Upper lobe of left lung (tissue), 6 donors: ENCODE measurements at regions not wholly inside any gene's neighbourhood (a gene's known extent, or its start where the extent isn't known, plus 50 kb on each side); places are given as distances from the start of the nearest gene placed in this dataset.

Experiments
- ATAC-seq, 2 donors: fragments of 200-7000 bp; cut with Tn5 transposase; one replicate each; pipeline ENCODE4 v1.9.1; 2022; ENCODE audit warnings: mild to moderate bottlenecking in 2 of 2, moderate library complexity in 2 of 2; ENCODE audit not compliant: low FRiP score in 2 of 2
- DNase-seq, 2 donors: peaks; one replicate each; pipeline ENCODE4 v3.0.0-alpha.2; 2019 to 2020
- H3K27ac ChIP-seq, 4 donors: fragments of 200-600 bp; sonication (generic); one replicate each; pipeline ENCODE4 v1.5.1; 2016 to 2019
- H3K27me3 ChIP-seq, 4 donors: fragments of 200-600 bp; sonication (generic); one replicate each; pipeline ENCODE4 v1.5.1; 2017 to 2019
- H3K36me3 ChIP-seq, 4 donors: fragments of 200-600 bp; sonication (generic); one replicate each; pipeline ENCODE4 v1.5.1; 2016 to 2019
- H3K4me1 ChIP-seq, 4 donors: fragments of 200-600 bp; sonication (generic); one replicate each; pipeline ENCODE4 v1.5.1; 2018 to 2019
- H3K4me3 ChIP-seq, 4 donors: fragments of 200-600 bp; sonication (generic); one replicate each; pipeline ENCODE4 v1.5.1; 2017 to 2019; ENCODE audit warnings: mild to moderate bottlenecking in 2 of 4, moderate library complexity in 1 of 4
- H3K9me3 ChIP-seq, 4 donors: fragments of 200-600 bp; sonication (generic); one replicate each; pipeline ENCODE4 v1.5.1; 2018 to 2019
- EP300 ChIP-seq, 4 donors: sonication (generic); formaldehyde crosslinking; IDR thresholded peaks; one replicate each; pipeline ENCODE4 v1.5.1; 2017; ENCODE audit warnings: antibody characterized with exemption in 4 of 4, control low read depth in 2 of 4
- POLR2A ChIP-seq, 4 donors: fragments of 450-650 bp; IDR thresholded peaks; one replicate each; pipeline ENCODE4 v1.5.1; 2016 to 2017; ENCODE audit warnings: antibody characterized with exemption in 4 of 4, mild to moderate bottlenecking in 2 of 4
- POLR2AphosphoS5 ChIP-seq, 2 donors: sonication (generic); formaldehyde crosslinking; IDR thresholded peaks; one replicate each; pipeline ENCODE4 v1.5.1; 2017; ENCODE audit warnings: antibody characterized with exemption in 2 of 2
- WGBS, 2 donors: methylation state at CpG; one replicate each; pipeline ENCODE4 v1.1.5; 2017 to 2018; 5-methylcytosine and 5-hydroxymethylcytosine counted together
- TF ChIP-seq, protein P1 (sequence below), 6 experiments: fragments of 450-650 bp in 4 of 6; fragments of 200-600 bp in 2 of 6; sonication (generic) in 2 of 6; IDR thresholded peaks; one replicate each; pipeline ENCODE4 v1.5.1; 2016 to 2019; ENCODE audit warnings: antibody characterized with exemption in 6 of 6
- donor health status: DM: no; HTN: no; CAD: no; lungs with moderate emphysema.
- donor health status: DM: no; HTN: yes; CAD: no; lungs with severe emphysema.

- Histone ChIP-seq H3K36me3 (no peaks in the 10 kb centered on the region), H3K27ac (no peak overlapping the region), H3K4me3 (no peak overlapping the region), H3K9me3 (peaks cover 0 to 5% (median 1%) of the 10 kb centered on the region in 4 donors), H3K27me3 (no peaks in the 10 kb centered on the region), H3K4me1 (no peaks in the 10 kb centered on the region)
- DNase-seq (no peak), ATAC-seq (no peak)
- 89 to 93% methylated on average over 1 of the region's 1 CpG for WGBS, 2 donors
- TF ChIP-seq POLR2AphosphoS5 (IDR thresholded peaks at IDR 0.05), result no peak
- no peak for TF ChIP-seq EP300 (IDR thresholded peaks at IDR 0.05)
- TF ChIP-seq POLR2A (IDR thresholded peaks at IDR 0.05), result no peak
- TF ChIP-seq, protein P1, sequence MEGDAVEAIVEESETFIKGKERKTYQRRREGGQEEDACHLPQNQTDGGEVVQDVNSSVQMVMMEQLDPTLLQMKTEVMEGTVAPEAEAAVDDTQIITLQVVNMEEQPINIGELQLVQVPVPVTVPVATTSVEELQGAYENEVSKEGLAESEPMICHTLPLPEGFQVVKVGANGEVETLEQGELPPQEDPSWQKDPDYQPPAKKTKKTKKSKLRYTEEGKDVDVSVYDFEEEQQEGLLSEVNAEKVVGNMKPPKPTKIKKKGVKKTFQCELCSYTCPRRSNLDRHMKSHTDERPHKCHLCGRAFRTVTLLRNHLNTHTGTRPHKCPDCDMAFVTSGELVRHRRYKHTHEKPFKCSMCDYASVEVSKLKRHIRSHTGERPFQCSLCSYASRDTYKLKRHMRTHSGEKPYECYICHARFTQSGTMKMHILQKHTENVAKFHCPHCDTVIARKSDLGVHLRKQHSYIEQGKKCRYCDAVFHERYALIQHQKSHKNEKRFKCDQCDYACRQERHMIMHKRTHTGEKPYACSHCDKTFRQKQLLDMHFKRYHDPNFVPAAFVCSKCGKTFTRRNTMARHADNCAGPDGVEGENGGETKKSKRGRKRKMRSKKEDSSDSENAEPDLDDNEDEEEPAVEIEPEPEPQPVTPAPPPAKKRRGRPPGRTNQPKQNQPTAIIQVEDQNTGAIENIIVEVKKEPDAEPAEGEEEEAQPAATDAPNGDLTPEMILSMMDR (IDR thresholded peaks at IDR 0.05), result no peak
Measured at GRCh38 chr18:64318547-64318946, 169.7 kb upstream of the LINC00305 start.

GRCh38 chr18:64311859-64312258, 163.0 kb upstream of the LINC00305 start:
- ATAC-seq, result no peak
- WGBS, 2 donors, result 56 to 58% methylated on average over 4 of the region's 4 CpGs

DNA sequence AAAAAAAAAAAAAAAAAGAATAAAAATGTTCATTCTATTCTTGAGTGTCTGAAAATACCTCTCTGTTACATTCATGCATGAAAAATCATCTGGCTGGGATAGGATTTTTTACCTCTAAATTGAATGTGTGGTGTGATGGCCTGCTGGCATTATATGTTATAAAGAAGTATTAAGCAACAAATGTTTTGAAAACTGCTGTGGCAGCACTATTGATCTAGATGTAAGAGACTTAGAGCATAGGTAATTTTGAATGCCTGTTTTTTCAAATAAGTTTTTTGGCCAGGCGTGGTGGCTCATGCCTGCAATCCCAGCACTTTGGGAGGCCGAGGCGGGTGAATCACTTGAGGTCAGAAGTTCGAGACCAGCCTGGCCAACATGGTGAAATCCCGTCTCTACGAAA, 147.0 kb upstream of the LINC00305 start:
- H3K4me1 ChIP-seq, result no peaks in the 10 kb centered on the region
- TF ChIP-seq POLR2A (IDR thresholded peaks at IDR 0.05), result no peak
- TF ChIP-seq POLR2AphosphoS5 (IDR thresholded peaks at IDR 0.05), result no peak
- TF ChIP-seq, protein P1 (IDR thresholded peaks at IDR 0.05), result no peak
- TF ChIP-seq EP300 (IDR thresholded peaks at IDR 0.05), result no peak
- H3K27me3 ChIP-seq, result no peaks in the 10 kb centered on the region
- H3K4me3 ChIP-seq, result no peak overlapping the region
- 92 to 95% methylated on average over 6 of the region's 6 CpGs for WGBS, 2 donors
- H3K36me3 ChIP-seq, result no peaks in the 10 kb centered on the region
- ATAC-seq, result no peak
- no peak for DNase-seq
- no peak overlapping the region for H3K27ac ChIP-seq
- no peaks in the 10 kb centered on the region for H3K9me3 ChIP-seq

More at GRCh38 chr18:64311859-64312258, 163.0 kb upstream of the LINC00305 start:
- Histone ChIP-seq H3K27me3 (no peaks in the 10 kb centered on the region), H3K4me1 (no peaks in the 10 kb centered on the region), H3K36me3 (no peaks in the 10 kb centered on the region), H3K9me3 (peaks cover 0 to 5% (median 0%) of the 10 kb centered on the region in 4 donors), H3K27ac (no peak overlapping the region), H3K4me3 (no peak overlapping the region)
- DNase-seq, result no peak
- TF ChIP-seq POLR2AphosphoS5 (IDR thresholded peaks at IDR 0.05) (no peak), POLR2A (IDR thresholded peaks at IDR 0.05) (no peak), EP300 (IDR thresholded peaks at IDR 0.05) (no peak)
- TF ChIP-seq, protein P1 (IDR thresholded peaks at IDR 0.05), result no peak

- Histone ChIP-seq H3K4me3 (no peak overlapping the region), H3K4me1 (no peaks in the 10 kb centered on the region), H3K9me3 (no peaks in the 10 kb centered on the region), H3K27me3 (no peaks in the 10 kb centered on the region), H3K27ac (no peak overlapping the region), H3K36me3 (no peaks in the 10 kb centered on the region)
- no peak for DNase-seq
- TF ChIP-seq EP300 (IDR thresholded peaks at IDR 0.05) (no peak), POLR2A (IDR thresholded peaks at IDR 0.05) (no peak)
- TF ChIP-seq, protein P1 (IDR thresholded peaks at IDR 0.05), result no peak
- 79 to 86% methylated on average over 4 of the region's 4 CpGs for whole genome bisulfite sequencing, 2 donors
- ATAC-seq, result no peak
Measured at GRCh38 chr18:64294967-64295366, 146.1 kb upstream of the LINC00305 start.

DNA sequence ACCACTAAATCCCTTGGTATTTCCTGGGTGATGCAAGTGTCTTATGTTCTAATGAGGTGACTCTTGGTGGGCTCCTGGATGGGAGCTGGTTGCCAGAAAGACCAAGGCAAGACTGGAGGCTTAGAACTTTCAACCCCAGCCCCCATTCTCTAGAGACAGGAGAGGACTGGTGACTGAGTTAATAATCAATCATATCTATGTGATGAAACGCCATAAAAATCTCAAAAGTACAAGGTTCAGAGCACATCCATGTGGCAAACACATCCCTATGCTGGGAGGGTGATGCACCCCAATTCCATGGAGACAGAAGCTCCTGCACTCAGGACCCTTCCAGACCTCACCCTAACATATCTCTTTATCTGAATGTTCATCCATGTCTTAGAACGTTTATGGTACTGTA, 139.5 kb upstream of the LINC00305 start:
- ATAC-seq, result no peak
- 77 to 78% methylated on average over 2 of the region's 2 CpGs for WGBS, 2 donors
- Histone ChIP-seq H3K36me3 (no peaks in the 10 kb centered on the region), H3K4me1 (no peaks in the 10 kb centered on the region), H3K27ac (no peak overlapping the region), H3K9me3 (no peaks in the 10 kb centered on the region), H3K27me3 (no peaks in the 10 kb centered on the region), H3K4me3 (no peak overlapping the region)
- no peak for DNase-seq
- TF ChIP-seq EP300 (IDR thresholded peaks at IDR 0.05), result no peak
- TF ChIP-seq, protein P1 (IDR thresholded peaks at IDR 0.05), result no peak
- no peak for TF ChIP-seq POLR2A (IDR thresholded peaks at IDR 0.05)
- TF ChIP-seq POLR2AphosphoS5 (IDR thresholded peaks at IDR 0.05), result no peak
